Spleen (tissue), 11 donors: ENCODE measurements at regions not wholly inside any gene's neighbourhood (a gene's known extent, or its start where the extent isn't known, plus 50 kb on each side); places are given as distances from the start of the nearest gene placed in this dataset.

Experiments
- DNase-seq: peaks from one replicate; pipeline ENCODE4 v3.0.0-alpha.2; 2020
- H3K27ac ChIP-seq, 8 donors: fragments of 200-600 bp; sonication (generic) in 7 of 8; 1 replicate in 4 of 8; 2 replicates in 4 of 8; pipeline versions ENCODE4 v1.5.0 to v1.8.0; 2016 to 2021; ENCODE audit warnings: inconsistent platforms in 4 of 8, mild to moderate bottlenecking in 4 of 8, moderate library complexity in 1 of 8
- H3K27me3 ChIP-seq, 7 donors: fragments of 200-600 bp; sonication (generic) in 6 of 7; replicated peaks in 1 of 7; 1 replicate in 4 of 7; 2 replicates in 3 of 7; pipeline versions ENCODE4 v1.5.0 to v1.8.0; 2016 to 2021; ENCODE audit warnings: inconsistent platforms in 3 of 7, mild to moderate bottlenecking in 1 of 7
- H3K36me3 ChIP-seq, 6 donors: fragments of 200-600 bp; sonication (generic) in 5 of 6; 1 replicate in 4 of 6; 2 replicates in 2 of 6; pipeline versions ENCODE4 v1.5.0 to v1.8.0; 2016 to 2021; ENCODE audit warnings: inconsistent platforms in 2 of 6
- H3K4me1 ChIP-seq, 6 donors: fragments of 200-600 bp; sonication (generic) in 5 of 6; 1 replicate in 3 of 6; 2 replicates in 3 of 6; pipeline versions ENCODE4 v1.5.0 to v1.8.0; 2016 to 2021; ENCODE audit warnings: inconsistent platforms in 3 of 6
- H3K4me3 ChIP-seq, 8 donors: fragments of 200-600 bp; sonication (generic) in 7 of 8; 1 replicate in 4 of 8; 2 replicates in 4 of 8; pipeline versions ENCODE4 v1.5.0 to v1.8.0; 2016 to 2021; ENCODE audit warnings: inconsistent platforms in 4 of 8, mild to moderate bottlenecking in 4 of 8, moderate library complexity in 2 of 8
- H3K9me3 ChIP-seq, 8 donors: fragments of 200-600 bp; sonication (generic) in 7 of 8; 1 replicate in 4 of 8; 2 replicates in 4 of 8; pipeline versions ENCODE4 v1.5.0 to v1.8.0; 2016 to 2021; ENCODE audit warnings: inconsistent platforms in 4 of 8
- CTCF ChIP-seq, 11 experiments: fragments of 200-600 bp in 7 of 11; fragments of 450-650 bp in 4 of 11; sonication (generic) in 4 of 11; IDR thresholded peaks in 8 of 11; conservative IDR thresholded peaks in 3 of 11; 1 replicate in 7 of 11; 2 replicates in 4 of 11; pipeline versions ENCODE4 v1.4.0 to v1.8.0; 2016 to 2021; ENCODE audit warnings: antibody characterized with exemption in 11 of 11, inconsistent platforms in 4 of 11, mild to moderate bottlenecking in 1 of 11
- POLR2A ChIP-seq, 3 donors: fragments of 450-650 bp; IDR thresholded peaks; one replicate each; pipeline ENCODE4 v1.5.1; 2017; ENCODE audit warnings: antibody characterized with exemption in 3 of 3, mild to moderate bottlenecking in 1 of 3
- POLR2AphosphoS5 ChIP-seq, 3 donors: sonication (generic); formaldehyde crosslinking; IDR thresholded peaks; one replicate each; pipeline ENCODE4 v1.5.1; 2017; ENCODE audit warnings: antibody characterized with exemption in 3 of 3
- WGBS, 5 donors: extraction: QIAGEN DNeasy Blood & Tissue Kit in 3 of 5; methylation state at CpG; one replicate each; pipeline versions ENCODE4 v1.1.5 to v1.1.7; 2013 to 2018; 5-methylcytosine and 5-hydroxymethylcytosine counted together
- intact Hi-C: fragments of 100-400 bp; cut with DNase I; formaldehyde crosslinking; loops from one replicate; pipeline ENCODE4 v1.15.0; 2023; ENCODE audit warnings: low total_unique reads
- donor health status: healthy with polysubstance abuse.
- donor health status: DM: no; HTN: no; CAD: no; lungs with moderate emphysema.
- donor health status: DM: no; HTN: no; CAD: no.
- donor health status: Bipolar disorder and iron deficiency.
- donor health status: healthy.
- donor health status: DM: no; HTN: no; CAD: no.
- donor health status: DM: yes; HTN: yes; CAD: no.

GRCh38 chr4:35970366-35970960, 273.9 kb downstream of the ARAP2 start:
- Histone ChIP-seq H3K4me1 (no peaks in the 10 kb centered on the region), H3K27me3 (no peaks in the 10 kb centered on the region), H3K4me3 (no peak overlapping the region), H3K27ac (no peak overlapping the region), H3K36me3 (no peaks in the 10 kb centered on the region), H3K9me3 (no peaks in the 10 kb centered on the region)
- WGBS, 5 donors = 61 to 90% (median 74%) methylated on average over 1 of the region's 1 CpG
- DNase-seq = no peak
- no peak for TF ChIP-seq POLR2A (IDR thresholded peaks at IDR 0.05)
- no peak for TF ChIP-seq CTCF (IDR thresholded peaks at IDR 0.05 in 8 of 11, conservative IDR thresholded peaks at IDR 0.05 in 3 of 11)
- TF ChIP-seq POLR2AphosphoS5 (IDR thresholded peaks at IDR 0.05) = no peak
- intact Hi-C loops = no loop called here

GRCh38 chr4:35972814-35973213, 271.5 kb downstream of the ARAP2 start:
- Histone ChIP-seq H3K9me3 (no peaks in the 10 kb centered on the region), H3K4me3 (no peak overlapping the region), H3K27ac (no peak overlapping the region), H3K36me3 (no peaks in the 10 kb centered on the region), H3K27me3 (no peaks in the 10 kb centered on the region), H3K4me1 (no peaks in the 10 kb centered on the region)
- TF ChIP-seq POLR2AphosphoS5 (IDR thresholded peaks at IDR 0.05) = no peak
- no peak for TF ChIP-seq CTCF (IDR thresholded peaks at IDR 0.05 in 8 of 11, conservative IDR thresholded peaks at IDR 0.05 in 3 of 11)
- TF ChIP-seq POLR2A (IDR thresholded peaks at IDR 0.05) = no peak
- WGBS, 5 donors = 37 to 68% (median 41%) methylated on average over 4 of the region's 4 CpGs
- no peak for DNase-seq
- intact Hi-C loops = no loop called here

- no peak for TF ChIP-seq POLR2AphosphoS5 (IDR thresholded peaks at IDR 0.05)
- TF ChIP-seq CTCF (IDR thresholded peaks at IDR 0.05 in 8 of 11, conservative IDR thresholded peaks at IDR 0.05 in 3 of 11) = no peak
- TF ChIP-seq POLR2A (IDR thresholded peaks at IDR 0.05) = no peak
- WGBS, 5 donors = 73 to 88% (median 77%) methylated on average over 4 of the region's 4 CpGs
Observed at GRCh38 chr4:35975617-35976355, 268.5 kb downstream of the ARAP2 start.

GRCh38 chr4:35978551-35978950, 265.8 kb downstream of the ARAP2 start:
- intact Hi-C loops = no loop called here
- no peaks in the 10 kb centered on the region for H3K9me3 ChIP-seq
- TF ChIP-seq POLR2A (IDR thresholded peaks at IDR 0.05) = no peak
- no peak for TF ChIP-seq CTCF (IDR thresholded peaks at IDR 0.05 in 8 of 11, conservative IDR thresholded peaks at IDR 0.05 in 3 of 11)
- no peak for TF ChIP-seq POLR2AphosphoS5 (IDR thresholded peaks at IDR 0.05)
- H3K36me3 ChIP-seq = no peaks in the 10 kb centered on the region
- no peaks in the 10 kb centered on the region for H3K27me3 ChIP-seq
- no peak overlapping the region for H3K4me3 ChIP-seq
- H3K27ac ChIP-seq = no peak overlapping the region
- DNase-seq = no peak
- H3K4me1 ChIP-seq = no peaks in the 10 kb centered on the region

More at GRCh38 chr4:35975617-35976355, 268.5 kb downstream of the ARAP2 start:
- no peaks in the 10 kb centered on the region for H3K4me1 ChIP-seq
- H3K36me3 ChIP-seq = no peaks in the 10 kb centered on the region
- no peak overlapping the region for H3K4me3 ChIP-seq
- H3K27ac ChIP-seq = no peak overlapping the region
- intact Hi-C loops = no loop called here
- no peaks in the 10 kb centered on the region for H3K9me3 ChIP-seq
- H3K27me3 ChIP-seq = no peaks in the 10 kb centered on the region
- DNase-seq = no peak
